ENCODE measurements at regions not wholly inside any gene's neighbourhood (a gene's known extent, or its start where the extent isn't known, plus 50 kb on each side); places are given as distances from the start of the nearest gene placed in this dataset.

DNA sequence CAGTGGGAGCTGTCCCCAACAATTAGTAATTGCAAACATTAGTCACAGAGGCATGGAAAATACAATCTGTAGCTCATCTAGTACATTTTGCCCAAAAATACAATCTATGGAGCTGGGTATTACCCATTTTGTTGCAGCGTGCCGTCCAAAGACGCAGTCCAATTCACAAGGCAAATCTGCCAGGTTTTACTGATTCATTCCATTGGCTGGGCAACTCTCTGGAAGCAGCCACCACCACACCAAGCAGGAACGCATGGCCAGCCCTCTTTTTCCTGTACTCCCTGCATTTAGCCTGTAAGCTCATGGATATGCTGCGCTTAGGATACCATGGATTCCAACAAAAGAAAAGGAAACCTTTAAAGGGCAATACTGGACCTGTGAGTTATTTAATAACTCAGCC, 60.5 kb upstream of the ARRDC4 start:
- TF ChIP-seq, protein P1, sequence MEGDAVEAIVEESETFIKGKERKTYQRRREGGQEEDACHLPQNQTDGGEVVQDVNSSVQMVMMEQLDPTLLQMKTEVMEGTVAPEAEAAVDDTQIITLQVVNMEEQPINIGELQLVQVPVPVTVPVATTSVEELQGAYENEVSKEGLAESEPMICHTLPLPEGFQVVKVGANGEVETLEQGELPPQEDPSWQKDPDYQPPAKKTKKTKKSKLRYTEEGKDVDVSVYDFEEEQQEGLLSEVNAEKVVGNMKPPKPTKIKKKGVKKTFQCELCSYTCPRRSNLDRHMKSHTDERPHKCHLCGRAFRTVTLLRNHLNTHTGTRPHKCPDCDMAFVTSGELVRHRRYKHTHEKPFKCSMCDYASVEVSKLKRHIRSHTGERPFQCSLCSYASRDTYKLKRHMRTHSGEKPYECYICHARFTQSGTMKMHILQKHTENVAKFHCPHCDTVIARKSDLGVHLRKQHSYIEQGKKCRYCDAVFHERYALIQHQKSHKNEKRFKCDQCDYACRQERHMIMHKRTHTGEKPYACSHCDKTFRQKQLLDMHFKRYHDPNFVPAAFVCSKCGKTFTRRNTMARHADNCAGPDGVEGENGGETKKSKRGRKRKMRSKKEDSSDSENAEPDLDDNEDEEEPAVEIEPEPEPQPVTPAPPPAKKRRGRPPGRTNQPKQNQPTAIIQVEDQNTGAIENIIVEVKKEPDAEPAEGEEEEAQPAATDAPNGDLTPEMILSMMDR (IDR thresholded peaks at IDR 0.05; ENCODE audit: low read depth, low read length, poor library complexity, severe bottlenecking): no peak
- no peak for TF ChIP-seq EZH2phosphoT487 (IDR thresholded peaks at IDR 0.05; ENCODE audit: borderline replicate concordance, low read length)
